Esophagus muscularis mucosa (tissue), 4 donors: ENCODE measurements at regions not wholly inside any gene's neighbourhood (a gene's known extent, or its start where the extent isn't known, plus 50 kb on each side); places are given as distances from the start of the nearest gene placed in this dataset.
"Not testable (repeated sequence)": the region's sequence is repeated elsewhere in the genome, so short reads cannot be mapped to it uniquely, and the experiment has no call there.

Experiments used
- DNase-seq: peaks from one replicate; pipeline ENCODE4 v3.0.0-alpha.2; 2017; ENCODE audit errors: extremely low spot score
- H3K27ac ChIP-seq, 4 donors: fragments of 200-600 bp; sonication (generic); replicated peaks in 1 of 4; 1 replicate in 3 of 4; 2 replicates in 1 of 4; pipeline ENCODE4 v1.5.1; 2016 to 2019; ENCODE audit warnings: mild to moderate bottlenecking in 1 of 4
- H3K27me3 ChIP-seq, 4 donors: fragments of 200-600 bp; sonication (generic); one replicate each; pipeline versions ENCODE4 v1.5.1 to v1.6.0; 2016 to 2019
- H3K36me3 ChIP-seq, 4 donors: fragments of 200-600 bp; sonication (generic); one replicate each; pipeline ENCODE4 v1.5.1; 2016 to 2019
- H3K4me1 ChIP-seq, 4 donors: fragments of 200-600 bp; sonication (generic); one replicate each; pipeline ENCODE4 v1.5.1; 2016 to 2019
- H3K4me3 ChIP-seq, 4 donors: fragments of 200-600 bp; sonication (generic); 1 replicate in 2 of 4; 2 replicates in 2 of 4; pipeline ENCODE4 v1.5.1; 2016 to 2019; ENCODE audit warnings: mild to moderate bottlenecking in 4 of 4, moderate library complexity in 1 of 4
- H3K9me3 ChIP-seq, 4 donors: fragments of 200-600 bp; sonication (generic); 1 replicate in 3 of 4; 2 replicates in 1 of 4; pipeline ENCODE4 v1.5.1; 2016 to 2019
- EP300 ChIP-seq: sonication (generic); formaldehyde crosslinking; IDR thresholded peaks from one replicate; pipeline ENCODE4 v1.6.1; 2017; ENCODE audit warnings: antibody characterized with exemption
- POLR2A ChIP-seq: fragments of 450-650 bp; IDR thresholded peaks from one replicate; pipeline ENCODE4 v1.6.1; 2017; ENCODE audit warnings: antibody characterized with exemption, moderate library complexity, mild to moderate bottlenecking, low read depth
- POLR2AphosphoS5 ChIP-seq, 2 donors: sonication (generic); formaldehyde crosslinking; IDR thresholded peaks; one replicate each; pipeline ENCODE4 v1.6.1; 2017; ENCODE audit warnings: antibody characterized with exemption in 2 of 2
- WGBS: methylation state at CpG from one replicate; pipeline ENCODE4 v1.1.5; 2018; 5-methylcytosine and 5-hydroxymethylcytosine counted together
- intact Hi-C: fragments of 100-400 bp; cut with DNase I; formaldehyde crosslinking; loops from one replicate; pipeline ENCODE4 v1.15.1; 2023
- TF ChIP-seq, protein P1 (sequence below), 3 experiments: fragments of 200-600 bp in 2 of 3; fragments of 450-650 bp in 1 of 3; sonication (generic) in 2 of 3; IDR thresholded peaks; one replicate each; pipeline ENCODE4 v1.5.1; 2017 to 2019; ENCODE audit warnings: antibody characterized with exemption in 3 of 3, mild to moderate bottlenecking in 2 of 3, moderate library complexity in 1 of 3

DNA sequence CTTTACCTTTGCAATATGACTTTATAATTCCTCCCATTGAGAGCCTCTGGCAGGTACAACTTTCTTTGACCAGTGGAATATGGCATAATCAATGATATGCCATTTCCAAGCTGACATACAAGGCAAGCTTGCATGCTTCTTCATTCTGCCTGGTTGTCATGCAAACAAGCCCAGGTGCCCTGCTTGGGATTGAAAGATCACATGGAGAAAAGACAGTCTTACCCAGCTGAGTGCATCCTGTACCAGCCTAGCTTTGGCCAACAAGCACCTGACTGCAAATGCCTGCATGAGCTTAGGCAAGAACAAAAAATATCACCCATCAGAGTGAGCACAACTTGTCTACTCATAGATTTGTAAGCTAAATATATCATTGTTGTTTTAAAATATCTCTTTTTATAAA, 82.9 kb upstream of the KCND2 start:
- Histone ChIP-seq H3K36me3 (no peaks in the 10 kb centered on the region), H3K4me3 (no peak overlapping the region), H3K27ac (no peak overlapping the region), H3K4me1 (peaks cover 0 to 12% (median 5%) of the 10 kb centered on the region in 4 donors), H3K9me3 (no peaks in the 10 kb centered on the region), H3K27me3 (no peaks in the 10 kb centered on the region)
- TF ChIP-seq POLR2A (no peak), EP300 (no peak), POLR2AphosphoS5 (IDR thresholded peaks at IDR 0.05) (no peak)
- TF ChIP-seq, protein P1, sequence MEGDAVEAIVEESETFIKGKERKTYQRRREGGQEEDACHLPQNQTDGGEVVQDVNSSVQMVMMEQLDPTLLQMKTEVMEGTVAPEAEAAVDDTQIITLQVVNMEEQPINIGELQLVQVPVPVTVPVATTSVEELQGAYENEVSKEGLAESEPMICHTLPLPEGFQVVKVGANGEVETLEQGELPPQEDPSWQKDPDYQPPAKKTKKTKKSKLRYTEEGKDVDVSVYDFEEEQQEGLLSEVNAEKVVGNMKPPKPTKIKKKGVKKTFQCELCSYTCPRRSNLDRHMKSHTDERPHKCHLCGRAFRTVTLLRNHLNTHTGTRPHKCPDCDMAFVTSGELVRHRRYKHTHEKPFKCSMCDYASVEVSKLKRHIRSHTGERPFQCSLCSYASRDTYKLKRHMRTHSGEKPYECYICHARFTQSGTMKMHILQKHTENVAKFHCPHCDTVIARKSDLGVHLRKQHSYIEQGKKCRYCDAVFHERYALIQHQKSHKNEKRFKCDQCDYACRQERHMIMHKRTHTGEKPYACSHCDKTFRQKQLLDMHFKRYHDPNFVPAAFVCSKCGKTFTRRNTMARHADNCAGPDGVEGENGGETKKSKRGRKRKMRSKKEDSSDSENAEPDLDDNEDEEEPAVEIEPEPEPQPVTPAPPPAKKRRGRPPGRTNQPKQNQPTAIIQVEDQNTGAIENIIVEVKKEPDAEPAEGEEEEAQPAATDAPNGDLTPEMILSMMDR (IDR thresholded peaks at IDR 0.05): no peak
- intact Hi-C loops: no loop called here
- no peak for DNase-seq

DNA sequence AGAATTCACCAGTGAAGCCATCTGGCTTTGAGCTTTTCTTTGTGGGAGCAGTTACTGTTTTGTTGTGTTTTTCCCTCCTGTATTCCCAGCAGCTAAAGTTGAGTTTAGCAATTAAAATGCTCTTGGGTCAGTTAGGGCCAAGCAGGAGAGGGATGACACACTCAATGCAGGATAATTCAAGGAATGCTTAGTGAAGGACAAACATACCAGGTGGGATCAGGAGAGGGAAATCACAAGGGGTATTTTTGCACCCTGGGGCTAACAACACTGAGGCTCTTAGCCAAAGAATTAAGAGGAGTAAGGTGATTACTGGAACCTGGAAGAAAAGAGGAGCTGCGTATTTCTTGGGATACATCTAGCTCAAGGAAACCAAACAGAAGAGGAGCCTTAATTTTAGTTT, 82.4 kb upstream of the KCND2 start:
- 80% methylated on average over 1 of the region's 1 CpG for WGBS

DNA sequence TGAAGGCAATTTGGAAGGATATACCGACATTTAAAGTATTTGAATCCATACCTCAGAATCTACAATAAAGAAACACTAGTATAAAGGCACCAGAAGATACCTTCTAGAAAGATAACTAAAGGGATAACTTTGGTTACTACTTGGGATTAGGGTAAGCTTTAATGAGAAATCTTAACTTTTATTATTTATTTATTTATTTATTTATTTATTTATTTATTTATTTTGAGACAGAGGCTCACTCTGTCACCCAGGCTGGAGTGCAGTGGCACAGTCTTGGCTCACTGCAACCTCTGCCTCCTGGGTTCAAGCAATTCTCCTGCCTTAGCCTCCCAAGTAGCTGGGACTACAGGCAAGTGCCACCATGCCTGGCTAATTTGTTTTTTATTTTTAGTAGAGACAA, 81.6 kb upstream of the KCND2 start:
- H3K4me3 ChIP-seq, H3K4me1 ChIP-seq, intact Hi-C loops, H3K36me3 ChIP-seq, H3K9me3 ChIP-seq, H3K27me3 ChIP-seq, H3K27ac ChIP-seq, DNase-seq: not testable (repeated sequence)
- 88% methylated on average over 1 of the region's 1 CpG for WGBS

More for the DNA sequence above, 82.4 kb upstream of the KCND2 start:
- no peaks in the 10 kb centered on the region for H3K36me3 ChIP-seq
- no peak for TF ChIP-seq POLR2A
- TF ChIP-seq POLR2AphosphoS5 (IDR thresholded peaks at IDR 0.05): no peak
- TF ChIP-seq, protein P1 (IDR thresholded peaks at IDR 0.05): no peak
- no peak for TF ChIP-seq EP300
- H3K9me3 ChIP-seq: no peaks in the 10 kb centered on the region
- H3K4me1 ChIP-seq: peaks cover 0 to 7% (median under 1%) of the 10 kb centered on the region in 4 donors
- H3K4me3 ChIP-seq: no peak overlapping the region
- DNase-seq: no peak
- no peak overlapping the region for H3K27ac ChIP-seq
- H3K27me3 ChIP-seq: no peaks in the 10 kb centered on the region
- intact Hi-C loops: no loop called here

GRCh38 chr7:120201290-120201689, 71.7 kb upstream of the KCND2 start:
- Histone ChIP-seq H3K4me1 (no peaks in the 10 kb centered on the region), H3K27ac (no peak overlapping the region), H3K36me3 (no peaks in the 10 kb centered on the region), H3K4me3 (no peak overlapping the region), H3K27me3 (no peaks in the 10 kb centered on the region), H3K9me3 (no peaks in the 10 kb centered on the region)
- 55% methylated on average over 1 of the region's 1 CpG for WGBS
- intact Hi-C loops: no loop called here
- no peak for DNase-seq
- no peak for TF ChIP-seq POLR2AphosphoS5 (IDR thresholded peaks at IDR 0.05)
- TF ChIP-seq POLR2A: no peak
- TF ChIP-seq EP300: no peak
- TF ChIP-seq, protein P1 (IDR thresholded peaks at IDR 0.05): no peak

- TF ChIP-seq POLR2AphosphoS5 (IDR thresholded peaks at IDR 0.05): no peak
- TF ChIP-seq, protein P1 (IDR thresholded peaks at IDR 0.05): no peak
- intact Hi-C loops: no loop called here
- DNase-seq: no peak
- no peak overlapping the region for H3K27ac ChIP-seq
- 81% methylated on average over 2 of the region's 2 CpGs for WGBS
- H3K36me3 ChIP-seq: no peaks in the 10 kb centered on the region
- peaks cover 0 to 5% (median 0%) of the 10 kb centered on the region in 4 donors for H3K9me3 ChIP-seq
- H3K4me1 ChIP-seq: no peaks in the 10 kb centered on the region
- H3K4me3 ChIP-seq: no peak overlapping the region
- H3K27me3 ChIP-seq: no peaks in the 10 kb centered on the region
Observed at GRCh38 chr7:120205101-120205500, 67.9 kb upstream of the KCND2 start.
